ENCODE measurements at regions not wholly inside any gene's neighbourhood (a gene's known extent, or its start where the extent isn't known, plus 50 kb on each side); places are given as distances from the start of the nearest gene placed in this dataset.

DNA sequence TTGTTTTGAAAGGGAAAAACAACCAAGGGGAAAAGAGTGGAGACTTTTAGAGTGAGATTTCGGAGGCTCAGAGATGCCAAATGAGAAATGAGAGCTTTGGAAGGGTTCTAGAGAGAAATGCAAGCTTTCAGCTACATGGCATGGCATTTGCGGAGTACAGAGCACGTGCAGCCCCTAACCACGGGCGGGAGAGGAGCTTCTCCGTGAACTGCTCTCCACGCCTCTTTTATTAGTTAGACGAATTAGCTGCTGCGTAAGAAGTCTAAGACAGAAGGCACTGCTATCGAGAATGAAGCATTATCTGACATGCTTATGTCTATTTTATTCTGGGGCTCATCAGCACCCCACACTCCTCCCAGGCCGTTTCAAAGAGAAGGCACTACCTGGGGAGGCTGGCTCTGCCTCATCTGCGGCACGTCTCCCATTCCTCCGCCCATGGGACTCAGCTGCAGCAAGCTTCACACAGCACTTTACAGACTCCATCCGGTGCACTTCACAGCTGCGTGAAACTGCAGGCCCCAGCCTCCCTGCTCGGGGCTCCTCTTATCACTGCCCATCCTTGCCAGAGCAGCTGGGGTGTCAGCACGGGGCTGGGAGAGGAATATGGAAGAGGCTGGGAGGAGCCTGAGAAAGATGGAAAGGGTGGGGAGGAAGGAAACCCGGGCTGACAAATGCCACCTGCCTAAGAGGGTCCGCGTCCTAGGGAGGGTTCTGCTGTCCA lies 207.3 kb upstream of the APCDD1 start:
- intact Hi-C loops (cut with DNase I, micrococcal nuclease), result no loop called here
- DNase-seq (no peak), ATAC-seq (no peak)
- Histone ChIP-seq H3K9me3 (no peaks in the 10 kb centered on the region), H3K4me3 (no peak overlapping the region), H3K36me3 (ENCODE audit: low read depth) (no peaks in the 10 kb centered on the region), H3K4me1 (ENCODE audit: low read depth) (no peaks in the 10 kb centered on the region)
- TF ChIP-seq, protein P1, sequence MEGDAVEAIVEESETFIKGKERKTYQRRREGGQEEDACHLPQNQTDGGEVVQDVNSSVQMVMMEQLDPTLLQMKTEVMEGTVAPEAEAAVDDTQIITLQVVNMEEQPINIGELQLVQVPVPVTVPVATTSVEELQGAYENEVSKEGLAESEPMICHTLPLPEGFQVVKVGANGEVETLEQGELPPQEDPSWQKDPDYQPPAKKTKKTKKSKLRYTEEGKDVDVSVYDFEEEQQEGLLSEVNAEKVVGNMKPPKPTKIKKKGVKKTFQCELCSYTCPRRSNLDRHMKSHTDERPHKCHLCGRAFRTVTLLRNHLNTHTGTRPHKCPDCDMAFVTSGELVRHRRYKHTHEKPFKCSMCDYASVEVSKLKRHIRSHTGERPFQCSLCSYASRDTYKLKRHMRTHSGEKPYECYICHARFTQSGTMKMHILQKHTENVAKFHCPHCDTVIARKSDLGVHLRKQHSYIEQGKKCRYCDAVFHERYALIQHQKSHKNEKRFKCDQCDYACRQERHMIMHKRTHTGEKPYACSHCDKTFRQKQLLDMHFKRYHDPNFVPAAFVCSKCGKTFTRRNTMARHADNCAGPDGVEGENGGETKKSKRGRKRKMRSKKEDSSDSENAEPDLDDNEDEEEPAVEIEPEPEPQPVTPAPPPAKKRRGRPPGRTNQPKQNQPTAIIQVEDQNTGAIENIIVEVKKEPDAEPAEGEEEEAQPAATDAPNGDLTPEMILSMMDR (IDR thresholded peaks at IDR 0.05), result no peak

DNA sequence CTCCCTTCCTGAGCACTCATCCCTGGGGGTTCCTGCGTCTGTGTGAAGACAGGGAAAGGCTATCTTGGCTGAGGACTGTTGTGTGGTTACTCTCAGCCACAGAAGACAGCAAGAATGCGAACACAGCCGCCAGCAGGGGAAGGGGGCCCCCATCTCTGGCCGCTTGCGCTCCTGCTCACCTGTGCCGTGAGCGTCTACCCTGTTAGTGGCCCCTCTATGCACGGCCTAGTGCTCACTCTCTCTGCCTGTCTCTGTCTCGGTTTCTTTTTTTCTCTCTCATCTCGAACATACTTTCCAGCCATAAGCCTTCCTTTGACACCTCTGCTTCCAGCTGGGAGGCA lies 206.7 kb upstream of the APCDD1 start:
- ATAC-seq (no peak), DNase-seq (no peak)
- H3K4me3 ChIP-seq, result no peak overlapping the region
- H3K36me3 ChIP-seq (ENCODE audit: low read depth), result no peaks in the 10 kb centered on the region
- intact Hi-C loops (cut with DNase I, micrococcal nuclease), result no loop called here
- H3K4me1 ChIP-seq (ENCODE audit: low read depth), result no peaks in the 10 kb centered on the region
- H3K9me3 ChIP-seq, result no peaks in the 10 kb centered on the region
- TF ChIP-seq, protein P1 (IDR thresholded peaks at IDR 0.05), result no peak

DNA sequence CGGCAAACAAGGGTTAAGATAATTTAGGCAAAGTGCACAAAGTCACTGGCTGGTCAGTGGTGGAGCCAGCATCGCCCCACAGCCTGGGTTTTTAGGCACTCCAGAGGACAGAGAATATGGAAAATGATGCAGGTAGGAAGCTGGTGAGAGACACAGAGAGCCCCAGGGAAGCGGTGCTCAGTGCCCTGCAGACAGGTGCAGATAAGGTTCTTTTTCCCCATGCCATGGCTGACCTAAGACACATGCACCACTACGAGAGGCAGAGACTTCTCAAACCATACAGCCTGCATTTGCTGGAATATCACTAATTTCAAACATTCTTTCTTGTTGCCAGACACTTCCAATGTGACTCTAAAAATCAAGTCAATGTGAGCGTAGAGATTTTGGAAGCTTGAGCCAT lies 205.7 kb upstream of the APCDD1 start:
- intact Hi-C loops (cut with DNase I, micrococcal nuclease), result no loop called here
- no peaks in the 10 kb centered on the region for H3K36me3 ChIP-seq (ENCODE audit: low read depth)
- TF ChIP-seq, protein P1 (IDR thresholded peaks at IDR 0.05), result no peak
- no peaks in the 10 kb centered on the region for H3K9me3 ChIP-seq
- DNase-seq, result no peak
- H3K4me1 ChIP-seq (ENCODE audit: low read depth), result no peaks in the 10 kb centered on the region
- no peak overlapping the region for H3K4me3 ChIP-seq
- ATAC-seq, result no peak

DNA sequence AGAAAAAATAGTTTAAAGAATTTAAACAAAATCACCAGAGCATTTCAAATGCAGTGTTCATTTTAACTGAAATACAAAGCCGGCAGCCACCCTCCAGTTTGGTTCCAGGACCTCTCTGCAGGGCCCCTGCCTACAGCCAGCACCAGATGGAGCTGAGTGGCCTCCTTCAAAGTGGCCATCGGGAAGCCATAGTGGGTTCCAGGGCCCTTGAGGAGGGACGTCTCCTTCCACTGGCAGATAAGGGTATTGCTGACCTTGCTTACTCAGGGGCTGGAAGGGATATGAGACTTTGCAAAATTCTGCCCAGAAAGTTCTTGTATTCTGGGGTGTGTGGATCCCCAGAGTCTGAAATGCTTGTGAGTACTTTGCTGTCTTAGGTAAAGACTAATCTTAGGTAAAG lies 205.2 kb upstream of the APCDD1 start:
- no peaks in the 10 kb centered on the region for H3K4me1 ChIP-seq (ENCODE audit: low read depth)
- ATAC-seq (no peak), DNase-seq (no peak)
- intact Hi-C loops (cut with DNase I, micrococcal nuclease), result no loop called here
- H3K36me3 ChIP-seq (ENCODE audit: low read depth), result no peaks in the 10 kb centered on the region
- H3K4me3 ChIP-seq, result no peak overlapping the region
- H3K9me3 ChIP-seq, result no peaks in the 10 kb centered on the region
- TF ChIP-seq, protein P1 (IDR thresholded peaks at IDR 0.05), result no peak

DNA sequence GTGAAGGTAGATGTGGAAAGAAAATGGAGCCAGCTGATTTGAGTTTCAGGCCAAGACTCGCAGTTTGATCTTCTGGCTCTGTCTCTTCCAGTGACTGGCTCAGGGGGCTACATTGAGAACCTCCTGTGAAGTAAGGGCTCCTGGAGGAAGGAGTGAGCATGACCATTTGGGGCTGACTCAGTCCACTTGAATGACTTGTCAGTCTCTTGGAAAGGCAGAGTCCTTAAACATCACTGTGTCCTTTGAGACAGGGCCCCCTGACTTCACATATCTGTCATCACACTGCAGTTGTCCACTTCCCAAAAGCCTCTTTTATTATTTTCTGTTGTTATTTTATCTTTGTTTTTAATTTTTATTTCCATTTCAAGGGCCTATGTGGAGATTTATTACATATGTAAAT lies 204.6 kb upstream of the APCDD1 start:
- no peaks in the 10 kb centered on the region for H3K4me1 ChIP-seq (ENCODE audit: low read depth)
- DNase-seq, result no peak
- TF ChIP-seq, protein P1 (IDR thresholded peaks at IDR 0.05), result no peak
- no peaks in the 10 kb centered on the region for H3K36me3 ChIP-seq (ENCODE audit: low read depth)
- intact Hi-C loops (cut with DNase I, micrococcal nuclease), result no loop called here
- ATAC-seq, result no peak
- H3K4me3 ChIP-seq, result no peak overlapping the region
- H3K9me3 ChIP-seq, result no peaks in the 10 kb centered on the region

DNA sequence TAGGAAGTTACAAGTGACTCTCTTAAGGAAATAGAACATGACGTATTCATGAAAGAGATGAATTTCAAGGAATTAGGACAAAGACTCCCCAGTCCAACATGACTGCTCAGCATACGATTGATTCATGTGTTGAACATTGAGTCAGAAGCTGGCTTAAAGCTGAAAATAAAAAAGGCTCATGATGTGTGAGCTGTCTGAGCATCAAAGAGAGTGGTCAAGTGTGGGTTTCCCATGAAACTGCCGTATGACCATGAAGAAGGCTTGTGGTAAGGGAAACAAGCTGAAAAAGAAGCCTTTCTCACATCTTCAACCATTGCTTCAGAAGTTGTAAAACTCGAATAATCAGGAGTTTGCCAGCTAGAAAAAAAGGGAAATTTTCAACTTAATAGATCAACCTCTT lies 201.9 kb upstream of the APCDD1 start:
- Histone ChIP-seq H3K4me1 (ENCODE audit: low read depth) (no peaks in the 10 kb centered on the region), H3K9me3 (no peaks in the 10 kb centered on the region), H3K36me3 (ENCODE audit: low read depth) (no peaks in the 10 kb centered on the region), H3K4me3 (no peak overlapping the region)
- DNase-seq (no peak), ATAC-seq (no peak)
- intact Hi-C loops (cut with DNase I, micrococcal nuclease), result no loop called here
- TF ChIP-seq, protein P1 (IDR thresholded peaks at IDR 0.05), result no peak
